ENCODE measurements at regions not wholly inside any gene's neighbourhood (a gene's known extent, or its start where the extent isn't known, plus 50 kb on each side); places are given as distances from the start of the nearest gene placed in this dataset.

DNA sequence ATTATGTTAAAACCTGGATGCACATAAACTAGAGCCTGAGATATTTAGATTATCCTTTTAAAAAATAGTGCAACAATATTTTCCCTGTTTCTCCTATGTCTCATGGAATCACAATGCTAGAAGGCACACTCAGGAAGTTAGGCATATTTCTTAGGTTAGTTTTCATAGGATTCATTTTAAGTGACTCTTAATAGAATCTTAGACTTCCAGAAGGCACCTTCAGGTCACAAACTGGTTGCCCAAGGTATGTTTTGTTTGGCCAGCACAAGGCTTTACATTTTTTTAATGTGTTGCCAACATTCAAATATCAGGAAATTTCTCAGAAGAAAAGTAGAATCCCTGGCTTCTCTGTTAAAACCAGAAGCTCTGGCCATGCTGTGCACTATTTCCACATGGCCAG is 129.3 kb downstream of the LNPK start:
- Histone ChIP-seq H3K27ac (no peak overlapping the region), H3K4me1 (ENCODE audit: control insufficient read depth in 1 of 2, insufficient read depth in 1 of 2, low read depth in 1 of 2, low read length in 1 of 2) (no peaks in the 10 kb centered on the region), H3K36me3 (no peaks in the 10 kb centered on the region), H3K27me3 (peaks cover 17% of the 10 kb centered on the region), H3K4me3 (ENCODE audit: low read depth in 1 of 2, low read length in 1 of 2) (no peak overlapping the region), H3K9me3 (no peaks in the 10 kb centered on the region)
- TF ChIP-seq, protein P1, sequence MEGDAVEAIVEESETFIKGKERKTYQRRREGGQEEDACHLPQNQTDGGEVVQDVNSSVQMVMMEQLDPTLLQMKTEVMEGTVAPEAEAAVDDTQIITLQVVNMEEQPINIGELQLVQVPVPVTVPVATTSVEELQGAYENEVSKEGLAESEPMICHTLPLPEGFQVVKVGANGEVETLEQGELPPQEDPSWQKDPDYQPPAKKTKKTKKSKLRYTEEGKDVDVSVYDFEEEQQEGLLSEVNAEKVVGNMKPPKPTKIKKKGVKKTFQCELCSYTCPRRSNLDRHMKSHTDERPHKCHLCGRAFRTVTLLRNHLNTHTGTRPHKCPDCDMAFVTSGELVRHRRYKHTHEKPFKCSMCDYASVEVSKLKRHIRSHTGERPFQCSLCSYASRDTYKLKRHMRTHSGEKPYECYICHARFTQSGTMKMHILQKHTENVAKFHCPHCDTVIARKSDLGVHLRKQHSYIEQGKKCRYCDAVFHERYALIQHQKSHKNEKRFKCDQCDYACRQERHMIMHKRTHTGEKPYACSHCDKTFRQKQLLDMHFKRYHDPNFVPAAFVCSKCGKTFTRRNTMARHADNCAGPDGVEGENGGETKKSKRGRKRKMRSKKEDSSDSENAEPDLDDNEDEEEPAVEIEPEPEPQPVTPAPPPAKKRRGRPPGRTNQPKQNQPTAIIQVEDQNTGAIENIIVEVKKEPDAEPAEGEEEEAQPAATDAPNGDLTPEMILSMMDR (IDR thresholded peaks at IDR 0.05) = no peak

DNA sequence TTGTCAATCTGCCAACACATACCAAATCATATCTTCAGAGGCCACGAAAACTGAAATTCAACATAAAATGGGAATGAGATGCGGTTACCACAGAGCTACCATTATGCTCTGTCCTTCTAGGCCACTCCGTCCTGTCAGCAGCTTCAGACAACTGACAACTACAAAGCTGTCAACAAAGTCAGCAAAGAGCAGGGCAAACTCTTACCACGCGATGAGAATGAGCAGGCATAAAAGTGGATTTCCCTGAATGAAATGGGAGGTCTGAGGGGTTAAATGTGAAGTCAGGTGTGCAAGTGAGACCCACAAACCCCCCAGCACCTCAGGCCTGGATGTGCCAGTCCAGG is 130.1 kb downstream of the LNPK start:
- TF ChIP-seq, protein P1 (IDR thresholded peaks at IDR 0.05) = no peak
- Histone ChIP-seq H3K27me3 (peaks cover 13% of the 10 kb centered on the region), H3K9me3 (no peaks in the 10 kb centered on the region), H3K4me3 (ENCODE audit: low read depth in 1 of 2, low read length in 1 of 2) (no peak overlapping the region), H3K36me3 (no peaks in the 10 kb centered on the region), H3K27ac (no peak overlapping the region), H3K4me1 (ENCODE audit: control insufficient read depth in 1 of 2, insufficient read depth in 1 of 2, low read depth in 1 of 2, low read length in 1 of 2) (no peaks in the 10 kb centered on the region)

DNA sequence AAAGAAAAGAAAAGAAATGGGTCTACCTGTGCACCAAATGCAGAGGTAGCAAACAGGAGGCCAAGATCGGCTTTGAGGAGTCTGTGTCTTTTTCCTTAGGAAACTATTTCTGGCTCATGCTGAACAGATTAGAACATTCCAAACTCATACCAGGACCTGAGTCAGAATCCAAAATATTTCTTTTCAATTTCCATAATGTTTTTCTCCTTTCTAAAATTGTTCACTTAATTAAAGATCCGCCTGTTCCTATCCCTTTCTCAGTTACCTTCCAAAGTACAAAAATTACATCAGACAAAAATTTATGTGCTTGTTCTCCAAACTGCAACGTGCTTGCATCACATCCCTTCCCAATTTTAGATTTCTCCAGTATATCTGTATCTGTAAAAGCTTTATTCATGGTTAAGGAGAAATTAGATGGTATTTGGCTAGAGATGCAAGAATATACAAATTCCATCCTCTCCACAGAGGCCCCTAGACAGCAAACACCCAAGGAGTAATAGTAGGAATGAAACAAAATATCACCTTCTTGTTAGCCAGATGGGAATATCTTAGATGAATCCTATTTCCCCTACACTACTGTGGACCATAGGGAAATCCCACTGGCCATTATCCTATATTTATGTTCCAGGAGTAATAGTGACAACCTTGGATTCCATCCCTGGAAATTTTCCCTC is 130.6 kb downstream of the LNPK start:
- no peaks in the 10 kb centered on the region for H3K36me3 ChIP-seq
- TF ChIP-seq, protein P1 (IDR thresholded peaks at IDR 0.05) = no peak
- no peak overlapping the region for H3K27ac ChIP-seq
- peaks cover 11% of the 10 kb centered on the region for H3K27me3 ChIP-seq
- H3K4me1 ChIP-seq (ENCODE audit: control insufficient read depth in 1 of 2, insufficient read depth in 1 of 2, low read depth in 1 of 2, low read length in 1 of 2) = no peaks in the 10 kb centered on the region
- H3K4me3 ChIP-seq (ENCODE audit: low read depth in 1 of 2, low read length in 1 of 2) = no peak overlapping the region
- H3K9me3 ChIP-seq = no peaks in the 10 kb centered on the region

DNA sequence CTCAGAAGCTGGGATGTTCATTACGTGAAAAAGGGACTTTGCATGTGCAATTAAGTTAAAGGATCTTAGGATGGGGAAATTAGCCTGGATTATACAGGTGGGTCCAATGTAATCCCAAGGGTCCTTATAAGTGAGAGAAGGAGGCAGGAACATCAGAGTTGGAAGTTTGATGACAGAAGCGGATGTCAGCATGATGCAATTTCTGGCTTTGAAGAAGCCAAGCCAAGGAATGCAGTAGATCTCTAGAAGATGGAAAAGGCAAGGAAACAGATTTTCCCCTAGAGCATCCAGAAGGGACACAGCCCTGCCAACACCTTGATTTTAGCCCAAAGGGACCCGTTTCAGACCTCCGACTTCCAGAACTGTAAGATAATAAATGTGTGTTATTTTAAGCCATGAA is 136.4 kb downstream of the LNPK start:
- H3K27ac ChIP-seq = no peak overlapping the region
- H3K4me3 ChIP-seq (ENCODE audit: low read depth in 1 of 2, low read length in 1 of 2) = no peak overlapping the region
- H3K36me3 ChIP-seq = no peaks in the 10 kb centered on the region
- H3K27me3 ChIP-seq = peaks cover 15% of the 10 kb centered on the region
- no peaks in the 10 kb centered on the region for H3K4me1 ChIP-seq (ENCODE audit: control insufficient read depth in 1 of 2, insufficient read depth in 1 of 2, low read depth in 1 of 2, low read length in 1 of 2)
- TF ChIP-seq, protein P1 (IDR thresholded peaks at IDR 0.05) = no peak
- H3K9me3 ChIP-seq = no peaks in the 10 kb centered on the region

DNA sequence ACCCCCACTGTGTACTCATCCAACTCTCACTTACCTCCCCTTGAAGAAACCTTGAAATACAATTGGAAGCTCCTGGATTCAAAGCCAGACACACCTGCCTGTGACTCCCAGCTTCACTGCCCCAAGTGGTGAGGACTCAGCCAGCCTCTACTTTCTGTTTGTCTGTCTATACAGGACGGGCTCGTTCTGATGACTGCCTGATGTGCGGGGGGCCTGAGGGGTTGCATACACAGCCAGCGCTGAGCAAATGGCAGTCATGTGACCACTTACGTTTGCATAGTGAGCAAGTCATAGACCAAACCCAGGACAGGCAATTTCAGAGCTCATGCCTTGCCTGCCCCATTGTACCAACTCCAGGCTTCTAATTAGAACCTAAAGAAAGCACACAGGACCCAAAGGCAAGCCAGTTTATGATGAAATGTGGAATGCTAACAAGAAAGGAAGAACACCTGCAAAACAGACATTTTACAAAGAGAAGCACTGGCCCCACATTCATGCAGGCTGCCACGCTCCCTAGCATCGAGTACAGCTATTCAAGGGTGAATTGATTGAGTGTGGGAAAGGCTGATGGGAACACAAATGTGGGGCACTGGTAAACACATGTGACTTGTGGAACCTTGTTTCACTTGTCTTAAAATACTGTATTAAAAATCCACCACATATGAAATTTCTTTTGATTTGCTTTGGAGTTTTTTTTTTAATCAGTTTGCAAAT is 137.8 kb downstream of the LNPK start:
- peaks cover 22% of the 10 kb centered on the region for H3K27me3 ChIP-seq
- no peaks in the 10 kb centered on the region for H3K4me1 ChIP-seq (ENCODE audit: control insufficient read depth in 1 of 2, insufficient read depth in 1 of 2, low read depth in 1 of 2, low read length in 1 of 2)
- TF ChIP-seq, protein P1 (IDR thresholded peaks at IDR 0.05) = no peak
- H3K4me3 ChIP-seq (ENCODE audit: low read depth in 1 of 2, low read length in 1 of 2) = no peak overlapping the region
- H3K36me3 ChIP-seq = no peaks in the 10 kb centered on the region
- no peaks in the 10 kb centered on the region for H3K9me3 ChIP-seq
- no peak overlapping the region for H3K27ac ChIP-seq
